ENCODE measurements at regions not wholly inside any gene's neighbourhood (a gene's known extent, or its start where the extent isn't known, plus 50 kb on each side); places are given as distances from the start of the nearest gene placed in this dataset.
A peak's percentile ranks its signal among the peaks of the same experiment; 100 is the strongest.

DNA sequence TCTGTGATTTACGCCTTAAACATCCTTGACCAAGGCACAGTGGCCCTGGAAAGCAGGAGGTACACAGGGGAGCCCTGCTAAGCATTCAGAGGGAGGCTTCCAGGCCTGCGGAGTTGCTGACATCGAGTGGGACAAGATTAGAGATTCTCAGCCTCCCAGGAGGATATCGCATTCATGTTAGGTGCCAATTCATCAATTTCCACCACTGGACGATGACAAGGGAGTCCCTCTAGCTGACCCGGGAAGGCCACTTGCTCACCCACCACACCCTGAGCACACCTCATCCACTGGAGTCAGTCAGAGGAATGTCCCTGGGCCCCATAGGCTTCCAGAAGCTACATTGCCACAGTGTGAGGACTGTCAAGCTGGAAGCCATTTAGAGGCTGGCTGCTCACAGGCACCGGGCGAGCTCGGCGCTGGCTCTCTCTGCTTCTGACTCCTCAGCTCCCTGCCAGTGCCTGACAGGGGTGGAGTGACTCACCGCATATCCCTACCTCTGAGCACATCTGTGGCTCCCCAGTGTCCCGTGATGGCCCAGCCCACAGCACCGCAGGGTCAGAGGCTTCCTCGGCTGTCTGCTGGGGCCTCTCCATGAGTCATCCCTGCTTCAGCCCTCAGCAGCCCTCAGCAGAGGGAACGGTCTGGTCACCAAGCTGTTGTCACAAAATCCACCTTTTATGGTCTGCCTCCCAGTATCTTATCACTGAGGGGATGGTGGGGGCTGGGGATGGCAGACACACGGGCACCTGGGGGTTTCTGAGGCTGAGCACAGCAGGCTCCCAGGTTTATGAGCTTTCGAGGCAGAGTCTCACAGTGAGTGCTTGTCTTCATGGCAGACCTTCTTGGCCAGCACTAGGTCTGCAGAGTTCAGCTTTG, 117.5 kb downstream of the ZNF608 start (continued):
- TF ChIP-seq, protein P1, sequence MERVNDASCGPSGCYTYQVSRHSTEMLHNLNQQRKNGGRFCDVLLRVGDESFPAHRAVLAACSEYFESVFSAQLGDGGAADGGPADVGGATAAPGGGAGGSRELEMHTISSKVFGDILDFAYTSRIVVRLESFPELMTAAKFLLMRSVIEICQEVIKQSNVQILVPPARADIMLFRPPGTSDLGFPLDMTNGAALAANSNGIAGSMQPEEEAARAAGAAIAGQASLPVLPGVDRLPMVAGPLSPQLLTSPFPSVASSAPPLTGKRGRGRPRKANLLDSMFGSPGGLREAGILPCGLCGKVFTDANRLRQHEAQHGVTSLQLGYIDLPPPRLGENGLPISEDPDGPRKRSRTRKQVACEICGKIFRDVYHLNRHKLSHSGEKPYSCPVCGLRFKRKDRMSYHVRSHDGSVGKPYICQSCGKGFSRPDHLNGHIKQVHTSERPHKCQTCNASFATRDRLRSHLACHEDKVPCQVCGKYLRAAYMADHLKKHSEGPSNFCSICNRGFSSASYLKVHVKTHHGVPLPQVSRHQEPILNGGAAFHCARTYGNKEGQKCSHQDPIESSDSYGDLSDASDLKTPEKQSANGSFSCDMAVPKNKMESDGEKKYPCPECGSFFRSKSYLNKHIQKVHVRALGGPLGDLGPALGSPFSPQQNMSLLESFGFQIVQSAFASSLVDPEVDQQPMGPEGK (CRISPR knock-in tag; IDR thresholded peaks at IDR 0.05; ENCODE audit: borderline replicate concordance), result no peak
- TF ChIP-seq HIVEP1 (CRISPR knock-in tag; IDR thresholded peaks at IDR 0.05) (no peak), ZBTB11 (CRISPR knock-in tag; IDR thresholded peaks at IDR 0.05) (no peak), FOXK2 (conservative IDR thresholded peaks at IDR 0.05 in 1 of 2, IDR thresholded peaks at IDR 0.05 in 1 of 2; ENCODE audit: low read depth in 2 of 2) (peak; percentile 24 to 49; a peak in 3 of 4 replicates), ATF1 (CRISPR knock-in tag; IDR thresholded peaks at IDR 0.05) (no peak), ATF1 (tag; IDR thresholded peaks at IDR 0.05) (no peak), SPI1 (IDR thresholded peaks at IDR 0.05; ENCODE audit: borderline replicate concordance, low read depth, low read length) (no peak), HMG20A (CRISPR knock-in tag; conservative IDR thresholded peaks at IDR 0.05) (no peak), CBX2 (IDR thresholded peaks at IDR 0.05; ENCODE audit: insufficient read depth, low read length, poor library complexity, severe bottlenecking) (no peak), ZNF124 (CRISPR knock-in tag; IDR thresholded peaks at IDR 0.05) (no peak), NFYB (IDR thresholded peaks at IDR 0.05; ENCODE audit: extremely low read depth, insufficient read length) (no peak), ZNF274 (IDR thresholded peaks at IDR 0.05; ENCODE audit: borderline replicate concordance, low read depth, low read length) (no peak), CC2D1A (IDR thresholded peaks at IDR 0.05) (no peak), ZNF12 (CRISPR knock-in tag; IDR thresholded peaks at IDR 0.05) (no peak), ZNF830 (CRISPR knock-in tag; IDR thresholded peaks at IDR 0.05) (no peak), PHF8 (IDR thresholded peaks at IDR 0.05; ENCODE audit: borderline replicate concordance, low read length) (peak; percentile 9; the same call in 1 of the 2 replicates), MCM2 (IDR thresholded peaks at IDR 0.05; ENCODE audit: low read depth) (no peak)
- TF ChIP-seq, protein P2, sequence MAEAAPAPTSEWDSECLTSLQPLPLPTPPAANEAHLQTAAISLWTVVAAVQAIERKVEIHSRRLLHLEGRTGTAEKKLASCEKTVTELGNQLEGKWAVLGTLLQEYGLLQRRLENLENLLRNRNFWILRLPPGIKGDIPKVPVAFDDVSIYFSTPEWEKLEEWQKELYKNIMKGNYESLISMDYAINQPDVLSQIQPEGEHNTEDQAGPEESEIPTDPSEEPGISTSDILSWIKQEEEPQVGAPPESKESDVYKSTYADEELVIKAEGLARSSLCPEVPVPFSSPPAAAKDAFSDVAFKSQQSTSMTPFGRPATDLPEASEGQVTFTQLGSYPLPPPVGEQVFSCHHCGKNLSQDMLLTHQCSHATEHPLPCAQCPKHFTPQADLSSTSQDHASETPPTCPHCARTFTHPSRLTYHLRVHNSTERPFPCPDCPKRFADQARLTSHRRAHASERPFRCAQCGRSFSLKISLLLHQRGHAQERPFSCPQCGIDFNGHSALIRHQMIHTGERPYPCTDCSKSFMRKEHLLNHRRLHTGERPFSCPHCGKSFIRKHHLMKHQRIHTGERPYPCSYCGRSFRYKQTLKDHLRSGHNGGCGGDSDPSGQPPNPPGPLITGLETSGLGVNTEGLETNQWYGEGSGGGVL (CRISPR knock-in tag; IDR thresholded peaks at IDR 0.05), result no peak
- TF ChIP-seq, protein P3, sequence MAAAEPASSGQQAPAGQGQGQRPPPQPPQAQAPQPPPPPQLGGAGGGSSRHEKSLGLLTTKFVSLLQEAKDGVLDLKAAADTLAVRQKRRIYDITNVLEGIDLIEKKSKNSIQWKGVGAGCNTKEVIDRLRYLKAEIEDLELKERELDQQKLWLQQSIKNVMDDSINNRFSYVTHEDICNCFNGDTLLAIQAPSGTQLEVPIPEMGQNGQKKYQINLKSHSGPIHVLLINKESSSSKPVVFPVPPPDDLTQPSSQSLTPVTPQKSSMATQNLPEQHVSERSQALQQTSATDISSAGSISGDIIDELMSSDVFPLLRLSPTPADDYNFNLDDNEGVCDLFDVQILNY (CRISPR knock-in tag; IDR thresholded peaks at IDR 0.05), result no peak

All from K562 (cell line).